K562 (cell line): ENCODE measurements at regions not wholly inside any gene's neighbourhood (a gene's known extent, or its start where the extent isn't known, plus 50 kb on each side); places are given as distances from the start of the nearest gene placed in this dataset.

Source experiments
- ATAC-seq: fragments of 200-7000 bp; cut with Tn5 transposase; 3 replicates; pipeline ENCODE4 v1.9.1; 2020; ENCODE audit warnings: moderate library complexity
- BruUV-seq: library from RNA; stranded (reverse); fragments of 400-500 nt; replicated peaks from 2 replicates; lab custom pipeline; 2021; lab: Mats Ljungman, UMichigan
- CTCF ChIA-PET: fragments of 300-600 bp; formaldehyde crosslinking; extraction: SDS; loops from one replicate; lab custom pipeline; 2021; ENCODE audit warnings: low intra/inter-chr PET ratio; lab: Yijun Ruan, JAX
- POLR2A ChIA-PET: fragments of 300-600, 350-650 bp; sonication (Branson Sonifier 250); formaldehyde crosslinking; extraction: SDS; loops from one replicate; lab custom pipeline; 2021; ENCODE audit warnings: antibody characterized with exemption, inconsistent platforms; lab: Yijun Ruan, JAX
- DNase-seq, 4 experiments: peaks; one replicate each; pipeline versions ENCODE4 v3.0.0 to v3.0.0-alpha.2; 2011 to 2018; ENCODE audit warnings: low spot score in 3 of 4, mixed read lengths in 3 of 4; ENCODE audit errors: extremely low read depth in 1 of 4
- FAIRE-seq: peaks from 2 replicates; lab custom pipeline; 2011; peaks lifted over from hg19 to GRCh38; lab: Jason Lieb, UNC
- H2AFZ ChIP-seq: 2 replicates; pipeline ENCODE4 v1.6.0; 2011; ENCODE audit warnings: low read depth, low read length, control low read depth, inconsistent platforms
- H3K27ac ChIP-seq: fragments of 200-600 bp; 3 replicates; pipeline ENCODE4 v1.8.0; 2011; ENCODE audit warnings: low read depth, mild to moderate bottlenecking, control low read depth, inconsistent platforms, low read length, moderate library complexity, mixed read lengths; ENCODE audit errors: extremely low read depth
- H3K27me3 ChIP-seq, 2 experiments: fragments of 300-600 bp in 1 of 2; 2 replicates in 1 of 2; 3 replicates in 1 of 2; pipeline versions ENCODE4 v1.6.0 to v1.8.0; 2011; ENCODE audit warnings: inconsistent platforms in 2 of 2, low read length in 2 of 2, mild to moderate bottlenecking in 1 of 2, mixed read lengths in 1 of 2, moderate library complexity in 1 of 2; ENCODE audit not compliant: control insufficient read depth in 2 of 2, insufficient read depth in 2 of 2
- H3K36me3 ChIP-seq: fragments of 300-600 bp; 3 replicates; pipeline ENCODE4 v1.8.0; 2011; ENCODE audit warnings: mild to moderate bottlenecking, low read length, inconsistent platforms; ENCODE audit not compliant: control insufficient read depth, insufficient read depth
- H3K4me1 ChIP-seq, 2 experiments: fragments of 200-600 bp in 1 of 2; replicated peaks in 1 of 2; 2 replicates in 1 of 2; 3 replicates in 1 of 2; pipeline versions ENCODE4 v1.5.1 to v1.8.0; 2011; ENCODE audit warnings: inconsistent platforms in 2 of 2, low read length in 2 of 2, mild to moderate bottlenecking in 1 of 2, mixed read lengths in 1 of 2, moderate library complexity in 1 of 2; ENCODE audit not compliant: control insufficient read depth in 2 of 2, insufficient read depth in 2 of 2
- H3K4me2 ChIP-seq: 2 replicates; pipeline ENCODE4 v1.6.1; 2011; ENCODE audit warnings: low read length, control low read depth, inconsistent platforms, mixed read lengths; ENCODE audit not compliant: insufficient read depth
- H3K4me3 ChIP-seq: fragments of 200-600 bp; sonication (generic), shearing (Covaris generic); 2 replicates; pipeline ENCODE4 v1.5.1; 2016; ENCODE audit warnings: control low read depth, inconsistent platforms
- H3K79me2 ChIP-seq: fragments of 200-600 bp; 3 replicates; pipeline ENCODE4 v1.8.0; 2011; ENCODE audit warnings: low read length, inconsistent platforms; ENCODE audit not compliant: control insufficient read depth, insufficient read depth
- H3K9ac ChIP-seq, 2 experiments: 2 replicates each; pipeline versions ENCODE4 v1.6.0 to v1.6.1; 2011; ENCODE audit warnings: low read depth in 2 of 2, low read length in 2 of 2, control low read depth in 1 of 2, inconsistent platforms in 1 of 2, mild to moderate bottlenecking in 1 of 2, mixed read lengths in 1 of 2; ENCODE audit not compliant: insufficient read depth in 1 of 2
- H3K9me1 ChIP-seq: one replicate; pipeline ENCODE4 v1.6.0; 2011; ENCODE audit warnings: inconsistent platforms, mild to moderate bottlenecking, low read length, moderate library complexity; ENCODE audit not compliant: control insufficient read depth, insufficient read depth
- H3K9me3 ChIP-seq: replicated peaks from 2 replicates; pipeline ENCODE4 v1.5.1; 2011; ENCODE audit warnings: low read depth, low read length, inconsistent platforms; ENCODE audit not compliant: control insufficient read depth, insufficient read depth
- H4K20me1 ChIP-seq: replicated peaks from 2 replicates; pipeline ENCODE4 v1.6.1; 2011; ENCODE audit warnings: low read length, inconsistent platforms, mixed read lengths; ENCODE audit not compliant: control insufficient read depth, insufficient read depth
- CBX3 ChIP-seq, 2 experiments: IDR thresholded peaks; 1 replicate in 1 of 2; 2 replicates in 1 of 2; pipeline ENCODE4 v1.6.1; 2012; ENCODE audit warnings: inconsistent platforms in 2 of 2, low read length in 2 of 2, borderline replicate concordance in 1 of 2, control low read depth in 1 of 2
- HDAC3 ChIP-seq: fragments of 450-650 bp; IDR thresholded peaks from 2 replicates; pipeline ENCODE4 v1.6.1; 2018; ENCODE audit warnings: borderline replicate concordance, mild to moderate bottlenecking, moderate library complexity; ENCODE audit not compliant: partially characterized antibody
- HSF4 ChIP-seq: fragments of 250-450 bp; sonication (Bioruptor Pico); IDR thresholded peaks from 2 replicates; pipeline ENCODE4 v2.1.2; 2022; ENCODE audit warnings: mild to moderate bottlenecking, moderate library complexity, borderline replicate concordance
- ILK ChIP-seq: fragments of 450-650 bp; IDR thresholded peaks from 2 replicates; pipeline ENCODE4 v1.6.1; 2016; ENCODE audit warnings: missing genetic modification characterization, low read depth, mild to moderate bottlenecking, missing compliant biosample characterization, moderate library complexity, borderline replicate concordance
- POLR3A ChIP-seq: IDR thresholded peaks from 2 replicates; pipeline ENCODE4 v1.6.1; 2011; ENCODE audit warnings: borderline replicate concordance, mild to moderate bottlenecking, moderate library complexity; ENCODE audit not compliant: insufficient read length, insufficient read depth; ENCODE audit errors: extremely low read depth
- PURB ChIP-seq: sonication (generic); formaldehyde crosslinking; IDR thresholded peaks from 2 replicates; pipeline ENCODE4 v1.9.0; 2021; ENCODE audit warnings: low read depth, mild to moderate bottlenecking, missing genetic modification reagents
- WGBS: fragments of 100-300 bp; shearing (Covaris generic); methylation state at CpG from one replicate; pipeline ENCODE4 v1.1.6; 2016; ENCODE audit warnings: low coverage, mixed read lengths; ENCODE audit not compliant: insufficient coverage; ENCODE audit errors: missing lambda C conversion rate; 5-methylcytosine and 5-hydroxymethylcytosine counted together
- in situ Hi-C: fragments of 300-500 bp; cut with MboI; formaldehyde crosslinking; loops from 4 replicates; pipeline ENCODE4 v1.15.0; 2018; ENCODE audit warnings: inconsistent platforms, mixed read lengths
- intact Hi-C: fragments of 100-400 bp; cut with micrococcal nuclease; formaldehyde crosslinking; loops from 2 replicates; pipeline ENCODE4 v1.14.2; 2022

DNA sequence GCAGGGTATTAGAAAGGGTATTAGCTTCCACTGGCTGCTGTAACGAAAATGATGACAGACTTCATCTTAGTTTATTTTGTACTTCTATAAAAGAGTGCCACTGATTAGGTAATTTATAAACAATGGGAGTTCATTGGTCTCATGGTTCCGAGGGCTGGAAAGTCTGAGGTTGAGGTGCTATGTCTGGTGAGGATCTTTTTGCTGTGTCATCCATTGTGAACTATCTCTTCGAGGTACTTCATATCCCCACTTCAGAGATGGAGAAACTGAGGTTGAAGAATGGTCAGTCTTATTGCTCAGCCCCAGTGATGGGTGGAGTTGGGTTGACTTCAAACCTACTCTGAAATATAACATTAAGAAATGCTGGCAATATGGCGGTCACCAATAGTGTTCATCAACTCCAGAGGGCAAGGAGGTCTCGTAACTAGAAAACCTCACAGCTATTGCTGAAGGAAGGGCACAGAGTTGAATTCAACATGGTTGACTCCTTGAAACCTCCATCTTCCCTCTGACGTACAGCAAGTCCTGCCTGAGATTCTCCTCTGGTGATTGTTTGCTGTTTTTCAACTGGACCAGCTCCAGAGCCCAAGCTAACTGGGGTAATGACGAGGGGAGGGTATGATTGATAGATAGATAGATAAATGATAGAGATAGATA, 53.6 kb upstream of the SHOX start:
- CTCF ChIA-PET = no interaction called here
- H3K79me2 ChIP-seq = no peaks in the 10 kb centered on the region
- no TSS peak for BruUV-seq
- H3K4me2 ChIP-seq = no peak overlapping the region
- DNase-seq (no peak), FAIRE-seq (no peak), ATAC-seq (no peak)
- no peak overlapping the region for H3K4me3 ChIP-seq
- H3K4me1 ChIP-seq = no peaks in the 10 kb centered on the region; a peak in 1 of 5 replicates
- no peak overlapping the region for H2AFZ ChIP-seq
- no peaks in the 10 kb centered on the region for H3K9me1 ChIP-seq
- H4K20me1 ChIP-seq = no peaks in the 10 kb centered on the region
- no peaks in the 10 kb centered on the region for H3K27me3 ChIP-seq
- H3K9me3 ChIP-seq = peaks cover 18% of the 10 kb centered on the region
- intact Hi-C loops = no loop called here
- 11% methylated on average over 7 of the region's 7 CpGs for WGBS
- POLR2A ChIA-PET = no interaction called here
- TF ChIP-seq HSF4 (no peak), POLR3A (no peak), CBX3 (IDR thresholded peaks at IDR 0.05; ENCODE audit: borderline replicate concordance in 1 of 2, low read length in 2 of 2) (no peak), ILK (tag) (no peak), PURB (no peak), HDAC3 (no peak)
- no peaks in the 10 kb centered on the region for H3K36me3 ChIP-seq
- H3K27ac ChIP-seq = no peak overlapping the region
- H3K9ac ChIP-seq = no peak overlapping the region
- in situ Hi-C loops = no loop called here
